HG03097 (cell line): ENCODE measurements at regions not wholly inside any gene's neighbourhood (a gene's known extent, or its start where the extent isn't known, plus 50 kb on each side); places are given as distances from the start of the nearest gene placed in this dataset.

ENCODE experiments used
- ATAC-seq: cut with Tn5 transposase; IDR thresholded peaks from one replicate; pipeline ENCODE4 v1.9.1; 2021; ENCODE audit not compliant: unreplicated experiment, low FRiP score

DNA sequence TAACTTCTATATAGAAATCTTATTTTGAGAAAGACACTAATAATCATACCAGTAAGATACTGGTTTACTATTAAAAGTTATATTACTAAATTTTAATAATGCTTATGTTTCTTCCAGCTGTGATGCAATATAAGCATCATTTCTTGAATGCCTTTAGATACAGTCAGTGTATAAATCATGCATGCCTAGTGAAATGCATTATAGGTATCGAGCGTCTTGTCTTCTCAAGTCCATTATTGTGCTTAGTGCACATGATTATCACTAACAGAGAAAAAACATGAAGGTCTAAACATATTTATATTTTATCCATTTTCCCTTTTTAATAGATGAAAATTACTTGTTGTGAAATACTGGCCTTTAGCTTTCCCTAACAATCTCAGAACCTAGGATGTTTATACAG lies 1021.5 kb upstream of the AGA start:
- ATAC-seq: no peak

DNA sequence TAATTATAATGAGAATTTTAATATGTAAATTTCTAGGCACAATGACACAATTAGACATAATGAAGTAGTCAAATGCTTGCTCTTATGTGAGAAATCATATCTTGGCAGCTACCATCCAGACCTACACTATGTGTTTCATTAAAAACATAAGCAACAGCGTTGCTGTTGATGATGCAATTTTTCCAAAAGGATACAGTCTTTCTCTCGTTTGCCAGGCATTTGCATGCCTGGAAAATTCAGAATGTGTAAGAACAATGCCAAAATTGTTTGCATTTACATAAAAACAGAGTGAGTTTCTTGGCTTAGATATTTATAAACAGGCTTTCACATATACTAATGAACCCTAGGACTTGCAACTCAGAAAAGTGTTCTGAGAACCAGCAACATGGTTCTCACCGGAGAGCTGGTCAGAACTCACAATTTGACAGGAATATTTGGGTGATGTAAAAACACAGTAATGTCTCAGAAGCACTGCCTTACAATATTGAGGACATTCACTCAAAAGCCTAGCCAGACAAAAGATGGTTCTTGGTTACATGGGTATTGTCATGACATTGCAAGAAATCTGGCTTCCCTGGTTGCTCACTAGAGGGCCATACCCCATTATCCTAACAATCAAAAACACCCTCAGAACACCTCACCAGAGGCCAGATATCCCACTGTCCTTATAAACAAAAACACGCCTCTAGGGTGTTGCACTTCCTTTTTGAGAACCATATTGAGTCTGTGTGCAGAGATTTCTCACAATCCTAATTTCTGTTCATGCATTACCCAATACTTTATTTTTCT lies 1029.0 kb upstream of the AGA start:
- ATAC-seq: no peak

DNA sequence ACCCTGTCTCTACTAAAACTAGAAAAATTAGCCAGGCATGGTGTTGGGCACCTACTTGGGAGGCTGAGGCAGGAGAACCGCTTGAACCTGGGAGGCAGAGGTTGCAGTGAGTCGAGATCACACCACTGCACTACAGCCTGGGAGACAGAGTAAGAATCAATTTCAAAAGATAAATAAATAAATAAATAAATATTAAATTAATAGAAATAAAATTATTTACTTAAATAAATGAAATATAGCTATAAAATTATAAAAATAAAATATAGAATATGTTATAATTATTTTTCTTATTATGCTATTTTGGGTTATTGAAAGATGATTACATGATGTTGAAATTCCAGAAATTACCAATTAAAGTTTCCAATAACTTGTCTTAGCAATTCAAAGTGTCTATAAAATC lies 1029.8 kb upstream of the AGA start:
- ATAC-seq: no peak

DNA sequence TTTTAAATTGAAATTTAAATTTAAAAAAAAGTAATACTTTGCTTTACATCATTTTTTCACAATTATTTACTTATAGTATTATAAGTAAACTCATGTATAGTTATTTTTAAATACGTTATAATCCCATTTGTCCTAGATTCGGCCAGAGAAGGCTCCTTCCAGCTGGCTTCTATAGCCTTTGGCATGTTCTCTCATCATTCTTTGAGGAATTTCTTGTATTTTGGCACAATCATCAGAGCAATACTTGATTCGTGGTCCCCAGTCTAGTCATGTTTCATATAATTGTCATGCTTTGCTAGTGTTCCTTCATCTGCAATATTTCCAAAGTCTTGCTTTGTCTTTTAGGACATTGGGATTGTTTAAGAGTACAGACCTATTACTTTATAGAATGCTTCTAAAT lies 1037.9 kb upstream of the AGA start:
- no peak for ATAC-seq

- no peak for ATAC-seq
Measured at GRCh38 chr4:178480881-178481280, 1038.6 kb upstream of the AGA start.

GRCh38 chr4:178481564-178481963 lies 1039.3 kb upstream of the AGA start:
- no peak for ATAC-seq

DNA sequence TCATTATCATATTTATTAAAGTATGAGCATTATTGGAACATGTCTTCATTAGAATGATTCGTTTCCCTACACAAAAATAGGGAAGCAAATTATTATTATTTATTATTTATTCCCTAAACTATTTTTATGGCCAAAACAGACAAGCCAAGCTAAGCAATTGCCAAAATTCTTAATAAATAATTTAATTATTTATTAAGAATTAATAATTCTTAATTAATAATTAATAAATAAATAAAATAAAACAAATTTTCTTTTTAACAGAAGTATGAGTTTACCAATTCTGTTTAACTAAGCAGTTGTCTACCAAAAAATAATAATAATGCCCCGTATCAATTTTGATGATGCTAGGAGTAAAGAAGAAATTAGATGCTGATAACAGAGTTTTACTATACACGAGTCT lies 1080.8 kb upstream of the AGA start:
- no peak for ATAC-seq

GRCh38 chr4:178535939-178536579 lies 1093.8 kb upstream of the AGA start:
- no peak for ATAC-seq

DNA sequence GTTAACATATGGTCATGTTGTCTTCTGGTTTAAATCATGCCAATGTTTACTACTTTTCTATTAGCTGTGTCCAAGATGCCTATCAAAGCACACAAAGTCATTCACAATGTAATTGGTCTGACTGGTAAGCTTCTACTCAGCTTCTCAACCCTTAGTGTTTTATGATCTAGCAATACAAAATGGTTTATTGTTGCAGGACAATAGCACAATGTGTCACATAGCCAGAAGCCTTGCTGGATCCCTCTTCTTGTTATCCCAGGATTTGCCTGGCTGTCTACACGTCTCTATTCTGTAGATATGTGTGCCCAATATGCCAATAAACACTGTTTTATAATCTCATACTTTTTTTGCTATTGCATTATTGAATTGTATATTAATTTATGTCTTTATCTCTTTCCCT lies 1111.0 kb upstream of the AGA start:
- no peak for ATAC-seq

GRCh38 chr4:178554352-178554751 lies 1112.1 kb upstream of the AGA start:
- ATAC-seq: no peak

- ATAC-seq: no peak
Measured at GRCh38 chr4:178556796-178557195, 1114.6 kb upstream of the AGA start.

DNA sequence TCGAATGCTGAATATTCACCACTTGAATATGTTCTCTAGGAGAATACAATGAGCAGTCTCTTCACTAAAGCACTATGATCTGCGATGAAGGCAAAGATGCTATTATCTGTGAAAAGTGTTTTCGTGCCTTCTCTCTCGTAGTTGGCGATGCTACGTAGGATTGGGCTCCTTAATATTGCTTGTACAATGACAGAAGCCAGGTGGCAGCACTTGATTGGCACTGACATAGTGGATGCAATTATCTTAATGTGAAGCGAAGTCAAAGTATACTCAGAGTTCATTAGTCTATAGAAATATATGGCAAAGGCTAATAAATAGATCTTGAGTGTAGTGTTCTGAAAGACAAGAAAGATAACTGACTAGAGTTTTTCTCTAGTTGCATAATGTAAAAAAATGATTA lies 1135.7 kb upstream of the AGA start:
- ATAC-seq: no peak

GRCh38 chr4:178595500-178596138 lies 1153.4 kb upstream of the AGA start:
- no peak for ATAC-seq

DNA sequence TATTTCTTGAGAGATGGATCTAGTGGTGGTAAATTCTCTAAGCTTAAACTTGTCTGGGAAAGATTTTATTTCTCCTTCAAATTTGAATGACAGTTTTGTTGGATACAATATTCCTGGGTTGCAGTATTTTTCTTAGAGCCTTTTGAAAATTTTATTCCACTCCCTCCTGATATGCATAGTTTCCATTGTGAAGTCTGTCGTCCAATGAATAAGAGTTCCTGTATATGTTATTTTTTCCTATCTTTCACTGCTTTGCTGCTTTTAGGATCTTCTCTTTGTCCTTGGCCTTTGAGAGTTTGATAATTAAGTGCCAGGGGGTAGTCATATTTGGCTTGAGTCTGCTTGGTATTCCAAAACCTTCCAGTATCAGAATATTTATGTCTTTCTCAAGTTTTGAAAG lies 1156.4 kb upstream of the AGA start:
- ATAC-seq: no peak

DNA sequence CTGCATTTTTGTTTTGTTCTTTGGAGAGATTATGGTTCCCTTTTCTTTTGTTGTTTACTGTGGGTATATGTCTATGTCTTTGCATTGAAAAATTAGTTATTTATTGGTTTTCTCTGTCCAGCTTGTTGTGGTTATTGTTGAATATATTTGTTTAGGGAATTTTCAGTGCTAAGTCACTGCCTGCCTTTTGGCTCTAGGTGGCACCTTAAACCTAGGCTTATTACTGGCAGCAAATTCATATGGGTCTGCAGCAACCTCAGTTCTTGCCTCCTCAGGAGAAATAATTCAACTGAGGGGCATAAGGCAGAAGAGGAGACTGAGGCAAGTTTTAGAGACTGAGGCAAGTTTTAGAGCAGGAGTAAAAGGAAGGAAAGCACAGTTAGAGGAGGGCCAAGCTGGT lies 1157.3 kb upstream of the AGA start:
- ATAC-seq: no peak

GRCh38 chr4:178602833-178603232 lies 1160.6 kb upstream of the AGA start:
- no peak for ATAC-seq

DNA sequence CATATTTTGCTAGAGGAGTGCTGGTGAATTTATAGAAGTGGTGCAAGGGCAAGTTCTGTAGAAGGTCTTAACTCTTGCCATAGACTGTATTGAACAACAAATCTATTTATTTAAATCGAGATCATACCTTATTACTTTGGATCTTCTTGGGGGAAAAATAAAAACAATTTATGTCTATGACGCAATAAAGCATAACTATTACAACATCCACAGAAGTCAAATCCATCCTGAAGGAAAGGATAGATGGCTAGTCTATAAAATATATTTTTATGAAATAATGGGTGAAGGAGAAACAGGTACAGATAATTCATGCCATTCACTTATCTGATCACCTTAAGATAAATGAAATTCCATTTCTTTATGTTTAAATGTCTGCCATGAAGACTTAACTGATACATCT lies 1168.8 kb upstream of the AGA start:
- no peak for ATAC-seq

GRCh38 chr4:178612733-178613132 lies 1170.5 kb upstream of the AGA start:
- ATAC-seq: no peak

GRCh38 chr4:178632415-178632814 lies 1190.2 kb upstream of the AGA start:
- no peak for ATAC-seq

- no peak for ATAC-seq
Measured at GRCh38 chr4:178633263-178633662, 1191.0 kb upstream of the AGA start.

GRCh38 chr4:178664621-178665020 lies 1222.4 kb upstream of the AGA start:
- ATAC-seq: no peak

GRCh38 chr4:178665916-178666315 lies 1223.7 kb upstream of the AGA start:
- no peak for ATAC-seq
